ENCODE measurements at regions not wholly inside any gene's neighbourhood (a gene's known extent, or its start where the extent isn't known, plus 50 kb on each side); places are given as distances from the start of the nearest gene placed in this dataset.

GRCh38 chr7:26507108-26507987 lies 215.7 kb downstream of the SNX10 start:
- TF ChIP-seq CTCF (IDR thresholded peaks at IDR 0.05; ENCODE audit: insufficient read depth, low read length) (no peak), SPI1 (IDR thresholded peaks at IDR 0.05; ENCODE audit: borderline replicate concordance, low read depth) (no peak)

Measured in HL-60 (cell line).